Neuronal stem cell (in vitro differentiated cells): ENCODE measurements at regions not wholly inside any gene's neighbourhood (a gene's known extent, or its start where the extent isn't known, plus 50 kb on each side); places are given as distances from the start of the nearest gene placed in this dataset.

Source experiments
- DNase-seq: peaks from one replicate; pipeline ENCODE4 v3.0.0-alpha.2; 2013; ENCODE audit warnings: low spot score
- H2AFZ ChIP-seq: one replicate; pipeline ENCODE4 v1.6.1; 2013; ENCODE audit warnings: mild to moderate bottlenecking, low read length, inconsistent platforms
- H2AK5ac ChIP-seq: 2 replicates; pipeline ENCODE4 v1.6.1; 2013; ENCODE audit warnings: low read depth, mild to moderate bottlenecking, inconsistent platforms, low read length, moderate library complexity, mixed read lengths
- H2BK120ac ChIP-seq: 2 replicates; pipeline ENCODE4 v1.6.1; 2013; ENCODE audit warnings: low read depth, mild to moderate bottlenecking, inconsistent platforms, low read length, moderate library complexity, mixed read lengths
- H2BK12ac ChIP-seq: one replicate; pipeline ENCODE4 v1.6.1; 2013; ENCODE audit warnings: low read length, inconsistent platforms
- H2BK15ac ChIP-seq: 2 replicates; pipeline ENCODE4 v1.6.1; 2013; ENCODE audit warnings: mild to moderate bottlenecking, low read length, inconsistent platforms, mixed read lengths
- H2BK5ac ChIP-seq: one replicate; pipeline ENCODE4 v1.6.1; 2013; ENCODE audit warnings: inconsistent platforms, mild to moderate bottlenecking, low read length, moderate library complexity
- H3K14ac ChIP-seq: one replicate; pipeline ENCODE4 v1.6.1; 2013; ENCODE audit warnings: low read length, inconsistent platforms
- H3K18ac ChIP-seq: 2 replicates; pipeline ENCODE4 v1.6.1; 2013; ENCODE audit warnings: low read length, inconsistent platforms
- H3K23ac ChIP-seq: 2 replicates; pipeline ENCODE4 v1.6.1; 2013; ENCODE audit warnings: low read depth, mild to moderate bottlenecking, mixed read lengths, low read length, inconsistent platforms; ENCODE audit not compliant: poor library complexity
- H3K27ac ChIP-seq: replicated peaks from 3 replicates; pipeline ENCODE4 v1.5.1; 2013; ENCODE audit warnings: low read length, inconsistent platforms
- H3K27me3 ChIP-seq, 3 experiments: 2 replicates each; pipeline ENCODE4 v1.6.1; 2013; ENCODE audit warnings: low read length in 3 of 3, mild to moderate bottlenecking in 2 of 3, inconsistent platforms in 1 of 3, low read depth in 1 of 3, mixed read lengths in 1 of 3, moderate library complexity in 1 of 3; ENCODE audit not compliant: control insufficient read depth in 3 of 3, insufficient read depth in 3 of 3
- H3K36me3 ChIP-seq, 2 donors: replicated peaks in 1 of 2; 2 replicates each; pipeline ENCODE4 v1.6.1; 2013; ENCODE audit warnings: low read length in 2 of 2; ENCODE audit not compliant: control insufficient read depth in 2 of 2, insufficient read depth in 2 of 2
- H3K4ac ChIP-seq: 2 replicates; pipeline ENCODE4 v1.6.1; 2013; ENCODE audit warnings: inconsistent platforms, mild to moderate bottlenecking, low read length, moderate library complexity
- H3K4me1 ChIP-seq, 2 donors: 1 replicate in 1 of 2; 2 replicates in 1 of 2; pipeline ENCODE4 v1.6.1; 2013; ENCODE audit warnings: low read length in 2 of 2, low read depth in 1 of 2; ENCODE audit not compliant: control insufficient read depth in 2 of 2, insufficient read depth in 1 of 2
- H3K4me2 ChIP-seq: one replicate; pipeline ENCODE4 v1.6.1; 2013; ENCODE audit warnings: mild to moderate bottlenecking, low read length, inconsistent platforms; ENCODE audit not compliant: insufficient read depth, poor library complexity, severe bottlenecking
- H3K4me3 ChIP-seq, 2 donors: 2 replicates each; pipeline ENCODE4 v1.5.1; 2013; ENCODE audit warnings: low read length in 2 of 2, mild to moderate bottlenecking in 2 of 2, inconsistent platforms in 1 of 2, moderate library complexity in 1 of 2
- H3K79me1 ChIP-seq: one replicate; pipeline ENCODE4 v1.6.1; 2013; ENCODE audit warnings: low read depth, mild to moderate bottlenecking, inconsistent platforms, low read length, moderate library complexity
- H3K9ac ChIP-seq: one replicate; pipeline ENCODE4 v1.6.1; 2013; ENCODE audit warnings: mild to moderate bottlenecking, low read depth, low read length, inconsistent platforms; ENCODE audit not compliant: poor library complexity
- H3K9me3 ChIP-seq, 2 donors: replicated peaks in 1 of 2; 2 replicates each; pipeline versions ENCODE3 to v1.6.1; 2013; ENCODE audit warnings: low read length in 2 of 2, mild to moderate bottlenecking in 2 of 2, inconsistent platforms in 1 of 2, low read depth in 1 of 2, mixed read lengths in 1 of 2, moderate library complexity in 1 of 2; ENCODE audit not compliant: control insufficient read depth in 2 of 2, insufficient read depth in 1 of 2
- H4K8ac ChIP-seq: one replicate; pipeline ENCODE4 v1.6.1; 2013; ENCODE audit warnings: low read depth, mild to moderate bottlenecking, inconsistent platforms, low read length, moderate library complexity
- H4K91ac ChIP-seq: one replicate; pipeline ENCODE4 v1.6.1; 2013; ENCODE audit warnings: low read length, low read depth, mild to moderate bottlenecking, inconsistent platforms; ENCODE audit not compliant: poor library complexity
- WGBS, 2 donors: extraction: QIAGEN DNeasy Blood & Tissue Kit; methylation state at CpG; one replicate each; pipeline ENCODE4 v1.1.7; 2013; ENCODE audit warnings: missing lambda C conversion rate in 2 of 2, mixed read lengths in 1 of 2; ENCODE audit not compliant: insufficient read length in 2 of 2, insufficient replicate concordance in 1 of 2; ENCODE audit errors: extremely low coverage in 2 of 2; 5-methylcytosine and 5-hydroxymethylcytosine counted together

- no peak overlapping the region for H3K14ac ChIP-seq
- no peak for DNase-seq
- H3K36me3 ChIP-seq, result no peaks in the 10 kb centered on the region
- H3K4me3 ChIP-seq, result no peak overlapping the region
- H2BK5ac ChIP-seq, result no peak overlapping the region
- no peak overlapping the region for H3K4ac ChIP-seq
- H2BK120ac ChIP-seq, result no peak overlapping the region
- no peak overlapping the region for H2BK12ac ChIP-seq
- H3K79me1 ChIP-seq, result no peaks in the 10 kb centered on the region
- no peaks in the 10 kb centered on the region for H3K27me3 ChIP-seq
- H2AK5ac ChIP-seq, result no peak overlapping the region
- no peak overlapping the region for H3K18ac ChIP-seq
- no peaks in the 10 kb centered on the region for H3K9me3 ChIP-seq
- no peak overlapping the region for H4K91ac ChIP-seq
- H3K9ac ChIP-seq, result no peak overlapping the region
- H3K4me1 ChIP-seq, result peaks cover 0 to 1% of the 10 kb centered on the region in 2 donors
- no CpG with 5 or more reads among the region's 4 CpGs for WGBS, 2 donors
- no peak overlapping the region for H3K27ac ChIP-seq
- H4K8ac ChIP-seq, result no peak overlapping the region
- no peak overlapping the region for H2AFZ ChIP-seq
- H2BK15ac ChIP-seq, result no peak overlapping the region
- H3K23ac ChIP-seq, result no peak overlapping the region
- no peak overlapping the region for H3K4me2 ChIP-seq
Measured at GRCh38 chr4:163623787-163624186, 129.3 kb downstream of the TMA16 start.

- no peak overlapping the region for H3K14ac ChIP-seq
- H3K4me2 ChIP-seq, result no peak overlapping the region
- no peak overlapping the region for H2BK15ac ChIP-seq
- no peak overlapping the region for H3K4ac ChIP-seq
- DNase-seq, result no peak
- no peaks in the 10 kb centered on the region for H3K27me3 ChIP-seq
- no peak overlapping the region for H4K91ac ChIP-seq
- no peak overlapping the region for H2BK5ac ChIP-seq
- no peak overlapping the region for H4K8ac ChIP-seq
- H3K23ac ChIP-seq, result no peak overlapping the region
- H3K27ac ChIP-seq, result no peak overlapping the region
- H3K36me3 ChIP-seq, result no peaks in the 10 kb centered on the region
- no peaks in the 10 kb centered on the region for H3K9me3 ChIP-seq
- no CpG with 5 or more reads among the region's 1 CpG for WGBS, 2 donors
- H2AK5ac ChIP-seq, result no peak overlapping the region
- H3K4me3 ChIP-seq, result no peak overlapping the region
- no peak overlapping the region for H3K18ac ChIP-seq
- peaks cover 0 to 1% of the 10 kb centered on the region in 2 donors for H3K4me1 ChIP-seq
- no peak overlapping the region for H2BK120ac ChIP-seq
- H3K9ac ChIP-seq, result no peak overlapping the region
- no peaks in the 10 kb centered on the region for H3K79me1 ChIP-seq
- no peak overlapping the region for H2BK12ac ChIP-seq
- no peak overlapping the region for H2AFZ ChIP-seq
Measured at GRCh38 chr4:163624727-163625126, 130.2 kb downstream of the TMA16 start.

- Histone ChIP-seq H3K4me2 (no peak overlapping the region), H2BK12ac (no peak overlapping the region), H3K27ac (no peak overlapping the region), H4K91ac (no peak overlapping the region), H3K36me3 (no peaks in the 10 kb centered on the region), H3K14ac (no peak overlapping the region), H3K9me3 (no peaks in the 10 kb centered on the region), H4K8ac (no peak overlapping the region), H3K4ac (no peak overlapping the region), H3K27me3 (no peaks in the 10 kb centered on the region), H2BK5ac (no peak overlapping the region), H3K79me1 (no peaks in the 10 kb centered on the region), H2BK15ac (no peak overlapping the region), H3K4me1 (no peaks in the 10 kb centered on the region), H3K18ac (no peak overlapping the region), H3K9ac (no peak overlapping the region), H3K4me3 (no peak overlapping the region), H2AK5ac (no peak overlapping the region), H2AFZ (no peak overlapping the region), H3K23ac (no peak overlapping the region), H2BK120ac (no peak overlapping the region)
- WGBS, 2 donors, result no CpG with 5 or more reads among the region's 6 CpGs
- DNase-seq, result no peak
Measured at GRCh38 chr4:163631288-163631687, 136.8 kb downstream of the TMA16 start.

GRCh38 chr4:163638909-163639308, 144.4 kb downstream of the TMA16 start:
- no peak overlapping the region for H4K8ac ChIP-seq
- no peaks in the 10 kb centered on the region for H3K27me3 ChIP-seq
- H3K9ac ChIP-seq, result no peak overlapping the region
- no peak overlapping the region for H3K27ac ChIP-seq
- no peak overlapping the region for H3K4me2 ChIP-seq
- H3K4me3 ChIP-seq, result no peak overlapping the region
- no peak overlapping the region for H3K18ac ChIP-seq
- no peaks in the 10 kb centered on the region for H3K4me1 ChIP-seq
- no peak overlapping the region for H2BK120ac ChIP-seq
- H3K9me3 ChIP-seq, result no peaks in the 10 kb centered on the region
- no peak overlapping the region for H4K91ac ChIP-seq
- DNase-seq, result no peak
- H2AK5ac ChIP-seq, result no peak overlapping the region
- no peaks in the 10 kb centered on the region for H3K79me1 ChIP-seq
- no peak overlapping the region for H3K14ac ChIP-seq
- no peak overlapping the region for H3K4ac ChIP-seq
- no peak overlapping the region for H3K23ac ChIP-seq
- H2BK12ac ChIP-seq, result no peak overlapping the region
- H2AFZ ChIP-seq, result no peak overlapping the region
- no peak overlapping the region for H2BK15ac ChIP-seq
- no peak overlapping the region for H2BK5ac ChIP-seq
- H3K36me3 ChIP-seq, result no peaks in the 10 kb centered on the region
